Tibial artery (tissue), 4 donors: ENCODE measurements at regions not wholly inside any gene's neighbourhood (a gene's known extent, or its start where the extent isn't known, plus 50 kb on each side); places are given as distances from the start of the nearest gene placed in this dataset.

ENCODE experiments used
- DNase-seq, 2 donors: peaks; one replicate each; pipeline ENCODE4 v3.0.0-alpha.2; 2019
- H3K27ac ChIP-seq, 2 donors: fragments of 200-600 bp; sonication (generic) in 1 of 2; 1 replicate in 1 of 2; 2 replicates in 1 of 2; pipeline ENCODE4 v1.5.1; 2018 to 2019; ENCODE audit warnings: mild to moderate bottlenecking in 1 of 2
- H3K27me3 ChIP-seq, 2 donors: fragments of 200-600 bp; sonication (generic) in 1 of 2; one replicate each; pipeline versions ENCODE4 v1.5.1 to v1.6.0; 2016 to 2019
- H3K36me3 ChIP-seq, 3 donors: fragments of 200-600 bp; sonication (generic) in 2 of 3; one replicate each; pipeline ENCODE4 v1.5.1; 2016 to 2019; ENCODE audit warnings: mild to moderate bottlenecking in 2 of 3
- H3K4me1 ChIP-seq, 4 donors: fragments of 200-600 bp; sonication (generic) in 2 of 4; 1 replicate in 3 of 4; 2 replicates in 1 of 4; pipeline ENCODE4 v1.5.1; 2016 to 2019
- H3K4me3 ChIP-seq, 2 donors: fragments of 200-600 bp; sonication (generic) in 1 of 2; 1 replicate in 1 of 2; 2 replicates in 1 of 2; pipeline ENCODE4 v1.5.1; 2018 to 2019; ENCODE audit warnings: mild to moderate bottlenecking in 2 of 2
- H3K9me3 ChIP-seq, 3 donors: fragments of 200-600 bp; sonication (generic) in 1 of 3; one replicate each; pipeline ENCODE4 v1.5.1; 2016 to 2019
- CTCF ChIP-seq, 2 experiments: fragments of 200-600 bp in 1 of 2; fragments of 450-650 bp in 1 of 2; IDR thresholded peaks; one replicate each; pipeline ENCODE4 v1.5.1; 2017 to 2019; ENCODE audit warnings: antibody characterized with exemption in 2 of 2, mild to moderate bottlenecking in 1 of 2, moderate library complexity in 1 of 2
- intact Hi-C: fragments of 100-400 bp; cut with DNase I; formaldehyde crosslinking; loops from one replicate; pipeline ENCODE4 v1.15.0; 2023; ENCODE audit warnings: low total_unique reads

- no peak for TF ChIP-seq CTCF (IDR thresholded peaks at IDR 0.05)
- intact Hi-C loops = no loop called here
- no peak overlapping the region for H3K27ac ChIP-seq
- no peak overlapping the region for H3K4me3 ChIP-seq
- no peaks in the 10 kb centered on the region for H3K4me1 ChIP-seq
- no peaks in the 10 kb centered on the region for H3K27me3 ChIP-seq
- no peaks in the 10 kb centered on the region for H3K36me3 ChIP-seq
- DNase-seq = no peak
- H3K9me3 ChIP-seq = no peaks in the 10 kb centered on the region
Measured at GRCh38 chr15:23983500-23984259, 296.6 kb upstream of the NDN start.

GRCh38 chr15:23994273-23994672 is 307.2 kb upstream of the NDN start:
- Histone ChIP-seq H3K27me3 (no peaks in the 10 kb centered on the region), H3K27ac (no peak overlapping the region), H3K4me1 (no peaks in the 10 kb centered on the region), H3K9me3 (peaks cover 0 to 6% (median 0%) of the 10 kb centered on the region in 3 donors), H3K36me3 (no peaks in the 10 kb centered on the region), H3K4me3 (no peak overlapping the region)
- no peak for TF ChIP-seq CTCF (IDR thresholded peaks at IDR 0.05)
- no peak for DNase-seq
- intact Hi-C loops = no loop called here

GRCh38 chr15:23998056-23998455 is 311.0 kb upstream of the NDN start:
- Histone ChIP-seq H3K4me3 (no peak overlapping the region), H3K27me3 (no peaks in the 10 kb centered on the region), H3K9me3 (peaks cover 0 to 6% (median 0%) of the 10 kb centered on the region in 3 donors), H3K36me3 (no peaks in the 10 kb centered on the region), H3K27ac (no peak overlapping the region), H3K4me1 (no peaks in the 10 kb centered on the region)
- no peak for TF ChIP-seq CTCF (IDR thresholded peaks at IDR 0.05)
- no peak for DNase-seq
- intact Hi-C loops = no loop called here

- TF ChIP-seq CTCF (IDR thresholded peaks at IDR 0.05) = no peak
- H3K27ac ChIP-seq = no peak overlapping the region
- intact Hi-C loops = no loop called here
- peaks cover 0 to 4% (median 0%) of the 10 kb centered on the region in 3 donors for H3K9me3 ChIP-seq
- H3K36me3 ChIP-seq = no peaks in the 10 kb centered on the region
- H3K4me1 ChIP-seq = no peaks in the 10 kb centered on the region
- no peak for DNase-seq
- no peak overlapping the region for H3K4me3 ChIP-seq
- H3K27me3 ChIP-seq = no peaks in the 10 kb centered on the region
Measured at GRCh38 chr15:24008476-24008875, 321.4 kb upstream of the NDN start.

- intact Hi-C loops = no loop called here
- H3K4me1 ChIP-seq = no peaks in the 10 kb centered on the region
- no peaks in the 10 kb centered on the region for H3K36me3 ChIP-seq
- TF ChIP-seq CTCF (IDR thresholded peaks at IDR 0.05) = no peak
- H3K9me3 ChIP-seq = no peaks in the 10 kb centered on the region
- no peak overlapping the region for H3K27ac ChIP-seq
- H3K27me3 ChIP-seq = no peaks in the 10 kb centered on the region
- DNase-seq = no peak
- H3K4me3 ChIP-seq = no peak overlapping the region
Measured at GRCh38 chr15:24017470-24017869, 330.4 kb upstream of the NDN start.
